K562 (cell line): ENCODE measurements at regions not wholly inside any gene's neighbourhood (a gene's known extent, or its start where the extent isn't known, plus 50 kb on each side); places are given as distances from the start of the nearest gene placed in this dataset.

Experiments
- ATAC-seq: fragments of 200-7000 bp; cut with Tn5 transposase; 3 replicates; pipeline ENCODE4 v1.9.1; 2020; ENCODE audit warnings: moderate library complexity
- BruUV-seq: library from RNA; stranded (reverse); fragments of 400-500 nt; replicated peaks from 2 replicates; lab custom pipeline; 2021; lab: Mats Ljungman, UMichigan
- CTCF ChIA-PET: fragments of 300-600 bp; formaldehyde crosslinking; extraction: SDS; loops from one replicate; lab custom pipeline; 2021; ENCODE audit warnings: low intra/inter-chr PET ratio; lab: Yijun Ruan, JAX
- POLR2A ChIA-PET: fragments of 300-600, 350-650 bp; sonication (Branson Sonifier 250); formaldehyde crosslinking; extraction: SDS; loops from one replicate; lab custom pipeline; 2021; ENCODE audit warnings: antibody characterized with exemption, inconsistent platforms; lab: Yijun Ruan, JAX
- DNase-seq, 4 experiments: peaks; one replicate each; pipeline versions ENCODE4 v3.0.0 to v3.0.0-alpha.2; 2011 to 2018; ENCODE audit warnings: low spot score in 3 of 4, mixed read lengths in 3 of 4; ENCODE audit errors: extremely low read depth in 1 of 4
- FAIRE-seq: peaks from 2 replicates; lab custom pipeline; 2011; peaks lifted over from hg19 to GRCh38; lab: Jason Lieb, UNC
- H2AFZ ChIP-seq: 2 replicates; pipeline ENCODE4 v1.6.0; 2011; ENCODE audit warnings: low read depth, low read length, control low read depth, inconsistent platforms
- H3K27ac ChIP-seq: fragments of 200-600 bp; 3 replicates; pipeline ENCODE4 v1.8.0; 2011; ENCODE audit warnings: low read depth, mild to moderate bottlenecking, control low read depth, inconsistent platforms, low read length, moderate library complexity, mixed read lengths; ENCODE audit errors: extremely low read depth
- H3K27me3 ChIP-seq, 2 experiments: fragments of 300-600 bp in 1 of 2; 2 replicates in 1 of 2; 3 replicates in 1 of 2; pipeline versions ENCODE4 v1.6.0 to v1.8.0; 2011; ENCODE audit warnings: inconsistent platforms in 2 of 2, low read length in 2 of 2, mild to moderate bottlenecking in 1 of 2, mixed read lengths in 1 of 2, moderate library complexity in 1 of 2; ENCODE audit not compliant: control insufficient read depth in 2 of 2, insufficient read depth in 2 of 2
- H3K36me3 ChIP-seq: fragments of 300-600 bp; 3 replicates; pipeline ENCODE4 v1.8.0; 2011; ENCODE audit warnings: mild to moderate bottlenecking, low read length, inconsistent platforms; ENCODE audit not compliant: control insufficient read depth, insufficient read depth
- H3K4me1 ChIP-seq, 2 experiments: fragments of 200-600 bp in 1 of 2; replicated peaks in 1 of 2; 2 replicates in 1 of 2; 3 replicates in 1 of 2; pipeline versions ENCODE4 v1.5.1 to v1.8.0; 2011; ENCODE audit warnings: inconsistent platforms in 2 of 2, low read length in 2 of 2, mild to moderate bottlenecking in 1 of 2, mixed read lengths in 1 of 2, moderate library complexity in 1 of 2; ENCODE audit not compliant: control insufficient read depth in 2 of 2, insufficient read depth in 2 of 2
- H3K4me2 ChIP-seq: 2 replicates; pipeline ENCODE4 v1.6.1; 2011; ENCODE audit warnings: low read length, control low read depth, inconsistent platforms, mixed read lengths; ENCODE audit not compliant: insufficient read depth
- H3K4me3 ChIP-seq: fragments of 200-600 bp; sonication (generic), shearing (Covaris generic); 2 replicates; pipeline ENCODE4 v1.5.1; 2016; ENCODE audit warnings: control low read depth, inconsistent platforms
- H3K79me2 ChIP-seq: fragments of 200-600 bp; 3 replicates; pipeline ENCODE4 v1.8.0; 2011; ENCODE audit warnings: low read length, inconsistent platforms; ENCODE audit not compliant: control insufficient read depth, insufficient read depth
- H3K9ac ChIP-seq, 2 experiments: 2 replicates each; pipeline versions ENCODE4 v1.6.0 to v1.6.1; 2011; ENCODE audit warnings: low read depth in 2 of 2, low read length in 2 of 2, control low read depth in 1 of 2, inconsistent platforms in 1 of 2, mild to moderate bottlenecking in 1 of 2, mixed read lengths in 1 of 2; ENCODE audit not compliant: insufficient read depth in 1 of 2
- H3K9me1 ChIP-seq: one replicate; pipeline ENCODE4 v1.6.0; 2011; ENCODE audit warnings: inconsistent platforms, mild to moderate bottlenecking, low read length, moderate library complexity; ENCODE audit not compliant: control insufficient read depth, insufficient read depth
- H3K9me3 ChIP-seq: replicated peaks from 2 replicates; pipeline ENCODE4 v1.5.1; 2011; ENCODE audit warnings: low read depth, low read length, inconsistent platforms; ENCODE audit not compliant: control insufficient read depth, insufficient read depth
- H4K20me1 ChIP-seq: replicated peaks from 2 replicates; pipeline ENCODE4 v1.6.1; 2011; ENCODE audit warnings: low read length, inconsistent platforms, mixed read lengths; ENCODE audit not compliant: control insufficient read depth, insufficient read depth
- ARID1B ChIP-seq: fragments of 450-650 bp; IDR thresholded peaks from 2 replicates; pipeline ENCODE4 v1.6.1; 2016; ENCODE audit warnings: antibody characterized with exemption, mild to moderate bottlenecking, inconsistent platforms
- GATA2 ChIP-seq: sonication (generic); formaldehyde crosslinking; IDR thresholded peaks from 2 replicates; pipeline ENCODE4 v1.4.0; 2020; ENCODE audit warnings: mild to moderate bottlenecking, missing genetic modification reagents
- NR2F6 ChIP-seq: fragments of 450-650 bp; formaldehyde crosslinking; IDR thresholded peaks from 2 replicates; pipeline ENCODE4 v1.4.0; 2020; ENCODE audit warnings: mild to moderate bottlenecking
- PRMT5 ChIP-seq: sonication (generic); formaldehyde crosslinking; IDR thresholded peaks from 2 replicates; pipeline ENCODE4 v1.5.0; 2020; ENCODE audit warnings: missing genetic modification reagents
- RREB1 ChIP-seq: fragments of 250-450 bp; sonication (Bioruptor Pico); IDR thresholded peaks from 2 replicates; pipeline ENCODE4 v1.4.0; 2020
- SUPT5H ChIP-seq: fragments of 450-650 bp; IDR thresholded peaks from 2 replicates; pipeline ENCODE4 v1.6.1; 2016
- ZNF431 ChIP-seq: sonication (generic); formaldehyde crosslinking; IDR thresholded peaks from 2 replicates; pipeline ENCODE4 v1.8.0; 2022; ENCODE audit warnings: mild to moderate bottlenecking, missing genetic modification reagents
- ZNF76 ChIP-seq: fragments of 250-450 bp; sonication (Bioruptor Pico); IDR thresholded peaks from 2 replicates; pipeline ENCODE4 v1.4.0; 2020; ENCODE audit warnings: mild to moderate bottlenecking, moderate library complexity, borderline replicate concordance
- WGBS: fragments of 100-300 bp; shearing (Covaris generic); methylation state at CpG from one replicate; pipeline ENCODE4 v1.1.6; 2016; ENCODE audit warnings: low coverage, mixed read lengths; ENCODE audit not compliant: insufficient coverage; ENCODE audit errors: missing lambda C conversion rate; 5-methylcytosine and 5-hydroxymethylcytosine counted together
- in situ Hi-C: fragments of 300-500 bp; cut with MboI; formaldehyde crosslinking; loops from 4 replicates; pipeline ENCODE4 v1.15.0; 2018; ENCODE audit warnings: inconsistent platforms, mixed read lengths
- intact Hi-C: fragments of 100-400 bp; cut with micrococcal nuclease; formaldehyde crosslinking; loops from 2 replicates; pipeline ENCODE4 v1.14.2; 2022
- TF ChIP-seq, protein P1 (sequence below): conservative IDR thresholded peaks from 2 replicates; pipeline ENCODE4 v1.6.1; 2011; ENCODE audit warnings: low read depth, mild to moderate bottlenecking, low read length; ENCODE audit not compliant: control insufficient read depth
- TF ChIP-seq, protein P2 (sequence below): fragments of 450-650 bp; IDR thresholded peaks from 2 replicates; pipeline ENCODE4 v1.6.1; 2016; ENCODE audit warnings: borderline replicate concordance

- Histone ChIP-seq H3K4me3 (no peak overlapping the region), H2AFZ (no peak overlapping the region), H3K9me1 (no peaks in the 10 kb centered on the region), H3K79me2 (no peaks in the 10 kb centered on the region), H3K9me3 (no peaks in the 10 kb centered on the region), H3K36me3 (no peaks in the 10 kb centered on the region), H3K4me2 (no peak overlapping the region), H3K27me3 (peaks cover 3 to 24% of the 10 kb centered on the region in 2 experiments; a peak in 4 of 5 replicates), H3K4me1 (no peaks in the 10 kb centered on the region), H3K9ac (no peak overlapping the region), H4K20me1 (no peaks in the 10 kb centered on the region), H3K27ac (no peak overlapping the region)
- no TSS peak for BruUV-seq
- TF ChIP-seq, protein P1, sequence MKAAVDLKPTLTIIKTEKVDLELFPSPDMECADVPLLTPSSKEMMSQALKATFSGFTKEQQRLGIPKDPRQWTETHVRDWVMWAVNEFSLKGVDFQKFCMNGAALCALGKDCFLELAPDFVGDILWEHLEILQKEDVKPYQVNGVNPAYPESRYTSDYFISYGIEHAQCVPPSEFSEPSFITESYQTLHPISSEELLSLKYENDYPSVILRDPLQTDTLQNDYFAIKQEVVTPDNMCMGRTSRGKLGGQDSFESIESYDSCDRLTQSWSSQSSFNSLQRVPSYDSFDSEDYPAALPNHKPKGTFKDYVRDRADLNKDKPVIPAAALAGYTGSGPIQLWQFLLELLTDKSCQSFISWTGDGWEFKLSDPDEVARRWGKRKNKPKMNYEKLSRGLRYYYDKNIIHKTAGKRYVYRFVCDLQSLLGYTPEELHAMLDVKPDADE = no peak
- TF ChIP-seq RREB1 (CRISPR knock-in tag) (no peak), ZNF76 (no peak), ARID1B (no peak), NR2F6 (CRISPR knock-in tag) (no peak), PRMT5 (CRISPR knock-in tag) (no peak), ZNF431 (CRISPR knock-in tag) (no peak), GATA2 (CRISPR knock-in tag) (no peak), SUPT5H (no peak)
- TF ChIP-seq, protein P2, sequence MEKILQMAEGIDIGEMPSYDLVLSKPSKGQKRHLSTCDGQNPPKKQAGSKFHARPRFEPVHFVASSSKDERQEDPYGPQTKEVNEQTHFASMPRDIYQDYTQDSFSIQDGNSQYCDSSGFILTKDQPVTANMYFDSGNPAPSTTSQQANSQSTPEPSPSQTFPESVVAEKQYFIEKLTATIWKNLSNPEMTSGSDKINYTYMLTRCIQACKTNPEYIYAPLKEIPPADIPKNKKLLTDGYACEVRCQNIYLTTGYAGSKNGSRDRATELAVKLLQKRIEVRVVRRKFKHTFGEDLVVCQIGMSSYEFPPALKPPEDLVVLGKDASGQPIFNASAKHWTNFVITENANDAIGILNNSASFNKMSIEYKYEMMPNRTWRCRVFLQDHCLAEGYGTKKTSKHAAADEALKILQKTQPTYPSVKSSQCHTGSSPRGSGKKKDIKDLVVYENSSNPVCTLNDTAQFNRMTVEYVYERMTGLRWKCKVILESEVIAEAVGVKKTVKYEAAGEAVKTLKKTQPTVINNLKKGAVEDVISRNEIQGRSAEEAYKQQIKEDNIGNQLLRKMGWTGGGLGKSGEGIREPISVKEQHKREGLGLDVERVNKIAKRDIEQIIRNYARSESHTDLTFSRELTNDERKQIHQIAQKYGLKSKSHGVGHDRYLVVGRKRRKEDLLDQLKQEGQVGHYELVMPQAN = no peak
- ChIA-PET POLR2A (interaction anchor here (0.6 to 1.0 kb wide), 2 partner anchors 51 to 841 kb away, joined by 3 read pairs; no protein-coding TSS in a partner anchor), CTCF (no interaction called here)
- 2% methylated on average over 6 of the region's 6 CpGs for whole genome bisulfite sequencing
- intact Hi-C loops = no loop called here
- no peak for ATAC-seq
- in situ Hi-C loops = no loop called here
- no peak for FAIRE-seq
- no peak for DNase-seq
These were observed 59.3 kb upstream of the SDK1 start for GRCh38 chr7:3241686-3242258.
